ENCODE measurements at regions not wholly inside any gene's neighbourhood (a gene's known extent, or its start where the extent isn't known, plus 50 kb on each side); places are given as distances from the start of the nearest gene placed in this dataset.
"Not testable (repeated sequence)": the region's sequence is repeated elsewhere in the genome, so short reads cannot be mapped to it uniquely, and the experiment has no call there.

DNA sequence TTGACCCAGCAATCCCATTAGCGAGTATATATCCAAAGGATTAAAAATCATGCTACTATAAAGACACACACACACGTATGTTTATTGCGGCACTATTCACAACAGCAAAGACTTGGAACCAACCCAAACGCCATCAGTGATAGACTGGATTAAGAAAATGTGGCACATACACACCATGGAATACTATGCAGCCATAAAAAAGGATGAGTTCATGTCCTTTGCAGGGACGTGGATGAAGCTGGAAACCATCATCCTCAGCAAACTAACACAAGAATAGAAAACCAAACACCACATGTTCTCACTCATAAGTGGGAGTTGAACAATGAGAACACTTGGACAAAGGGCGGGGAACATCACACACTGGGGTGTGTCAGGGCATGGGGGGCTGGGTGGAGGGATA lies 296.2 kb upstream of the HS6ST1 start:
- not testable (repeated sequence) for H3K27ac ChIP-seq (ENCODE audit: low read depth in 2 of 2, low read length in 1 of 2); H3K36me3 ChIP-seq (ENCODE audit: control insufficient read depth in 2 of 2, insufficient read depth in 2 of 2, low read length in 1 of 2); H3K9me3 ChIP-seq (ENCODE audit: control insufficient read depth in 2 of 2, insufficient read depth in 1 of 2, low read depth in 1 of 2, low read length in 1 of 2); H3K27me3 ChIP-seq (ENCODE audit: control insufficient read depth in 1 of 2, insufficient read depth in 2 of 2, low read length in 2 of 2); H3K4me3 ChIP-seq (ENCODE audit: low read depth in 1 of 2, low read length in 2 of 2); H3K4me1 ChIP-seq (ENCODE audit: control insufficient read depth in 2 of 2, insufficient read depth in 2 of 2, low read length in 1 of 2)
- WGBS, 2 donors, result 89 to 90% methylated on average over 6 of the region's 6 CpGs

DNA sequence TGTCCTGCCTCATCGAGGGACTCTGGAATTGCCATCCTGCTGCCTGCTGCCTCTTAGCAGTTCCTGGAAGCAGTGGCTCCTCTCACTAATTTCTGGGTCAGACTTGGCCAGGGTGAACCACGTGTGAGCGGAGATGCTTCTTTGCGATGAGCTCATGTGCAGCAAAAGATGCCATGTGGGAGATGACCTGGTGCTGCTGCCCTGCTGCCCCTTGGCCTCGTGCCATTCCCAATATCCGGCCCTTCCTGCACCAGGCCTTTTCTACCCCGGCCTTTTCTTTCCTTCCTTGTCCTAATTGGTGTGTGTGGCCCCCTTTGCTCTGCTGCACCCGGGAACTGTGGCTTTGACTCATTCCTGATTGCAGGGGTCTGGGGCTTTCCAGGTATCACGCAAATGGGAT lies 296.9 kb upstream of the HS6ST1 start:
- no peaks in the 10 kb centered on the region for H3K36me3 ChIP-seq (ENCODE audit: control insufficient read depth in 2 of 2, insufficient read depth in 2 of 2, low read length in 1 of 2)
- H3K9me3 ChIP-seq (ENCODE audit: control insufficient read depth in 2 of 2, insufficient read depth in 1 of 2, low read depth in 1 of 2, low read length in 1 of 2), result no peaks in the 10 kb centered on the region
- 81% methylated on average over 9 of the region's 9 CpGs for WGBS, 2 donors
- no peaks in the 10 kb centered on the region for H3K27me3 ChIP-seq (ENCODE audit: control insufficient read depth in 1 of 2, insufficient read depth in 2 of 2, low read length in 2 of 2)
- H3K4me1 ChIP-seq (ENCODE audit: control insufficient read depth in 2 of 2, insufficient read depth in 2 of 2, low read length in 1 of 2), result peaks cover 0 to 2% of the 10 kb centered on the region in 2 donors
- H3K27ac ChIP-seq (ENCODE audit: low read depth in 2 of 2, low read length in 1 of 2), result no peak overlapping the region
- no peak overlapping the region for H3K4me3 ChIP-seq (ENCODE audit: low read depth in 1 of 2, low read length in 2 of 2)

- Histone ChIP-seq H3K36me3 (ENCODE audit: control insufficient read depth in 2 of 2, insufficient read depth in 2 of 2, low read length in 1 of 2) (no peaks in the 10 kb centered on the region), H3K27me3 (ENCODE audit: control insufficient read depth in 1 of 2, insufficient read depth in 2 of 2, low read length in 2 of 2) (no peaks in the 10 kb centered on the region), H3K4me3 (ENCODE audit: low read depth in 1 of 2, low read length in 2 of 2) (no peak overlapping the region), H3K4me1 (ENCODE audit: control insufficient read depth in 2 of 2, insufficient read depth in 2 of 2, low read length in 1 of 2) (peaks cover 0 to 2% of the 10 kb centered on the region in 2 donors), H3K9me3 (ENCODE audit: control insufficient read depth in 2 of 2, insufficient read depth in 1 of 2, low read depth in 1 of 2, low read length in 1 of 2) (no peaks in the 10 kb centered on the region), H3K27ac (ENCODE audit: low read depth in 2 of 2, low read length in 1 of 2) (no peak overlapping the region)
- WGBS, 2 donors, result 65 to 80% methylated on average over 6 of the region's 6 CpGs
These were observed 298.4 kb upstream of the HS6ST1 start for GRCh38 chr2:128617029-128617590.

DNA sequence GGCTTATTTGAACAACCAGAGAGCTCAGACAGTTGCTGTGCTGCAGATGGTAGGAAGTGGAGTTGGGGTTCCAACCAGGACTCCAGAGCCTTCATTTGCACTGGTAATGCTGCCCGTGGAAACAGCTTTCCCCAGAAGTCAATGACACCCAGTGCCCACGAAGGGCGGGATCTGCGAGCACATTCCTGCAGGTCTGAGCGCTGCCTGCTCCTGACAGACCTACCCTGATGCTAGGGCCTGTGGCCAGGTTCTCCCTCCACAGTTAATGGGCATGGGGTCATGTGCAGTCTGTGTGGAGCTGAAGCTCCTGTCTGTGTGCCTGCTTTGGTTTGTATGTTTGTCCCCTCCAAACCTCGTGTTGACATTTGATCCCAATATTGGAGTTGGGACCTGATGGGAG lies 299.0 kb upstream of the HS6ST1 start:
- H3K4me3 ChIP-seq (ENCODE audit: low read depth in 1 of 2, low read length in 2 of 2), result no peak overlapping the region
- 81 to 87% methylated on average over 6 of the region's 6 CpGs for WGBS, 2 donors
- H3K27ac ChIP-seq (ENCODE audit: low read depth in 2 of 2, low read length in 1 of 2), result no peak overlapping the region
- peaks cover 0 to 2% of the 10 kb centered on the region in 2 donors for H3K4me1 ChIP-seq (ENCODE audit: control insufficient read depth in 2 of 2, insufficient read depth in 2 of 2, low read length in 1 of 2)
- no peaks in the 10 kb centered on the region for H3K27me3 ChIP-seq (ENCODE audit: control insufficient read depth in 1 of 2, insufficient read depth in 2 of 2, low read length in 2 of 2)
- no peaks in the 10 kb centered on the region for H3K9me3 ChIP-seq (ENCODE audit: control insufficient read depth in 2 of 2, insufficient read depth in 1 of 2, low read depth in 1 of 2, low read length in 1 of 2)
- H3K36me3 ChIP-seq (ENCODE audit: control insufficient read depth in 2 of 2, insufficient read depth in 2 of 2, low read length in 1 of 2), result no peaks in the 10 kb centered on the region

DNA sequence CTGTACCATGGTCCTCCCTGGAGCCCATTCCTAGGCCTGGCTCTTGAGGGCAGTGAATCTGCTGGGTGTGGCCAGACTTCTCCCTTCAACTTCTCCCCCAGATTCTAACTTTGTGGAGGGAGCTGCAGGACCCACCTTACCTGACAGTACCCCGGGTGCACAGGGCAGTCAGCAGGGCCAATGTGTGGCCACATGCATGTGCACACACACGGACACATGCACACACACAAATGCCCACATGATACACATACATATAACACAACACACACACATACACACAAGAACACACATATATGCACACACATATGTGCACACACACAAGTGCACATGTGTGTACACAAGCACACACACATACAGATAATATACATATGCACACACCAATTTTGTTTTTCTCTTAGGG lies 300.0 kb upstream of the HS6ST1 start:
- Histone ChIP-seq H3K9me3 (ENCODE audit: control insufficient read depth in 2 of 2, insufficient read depth in 1 of 2, low read depth in 1 of 2, low read length in 1 of 2) (no peaks in the 10 kb centered on the region), H3K36me3 (ENCODE audit: control insufficient read depth in 2 of 2, insufficient read depth in 2 of 2, low read length in 1 of 2) (no peaks in the 10 kb centered on the region), H3K4me1 (ENCODE audit: control insufficient read depth in 2 of 2, insufficient read depth in 2 of 2, low read length in 1 of 2) (peaks cover 0 to 2% of the 10 kb centered on the region in 2 donors), H3K4me3 (ENCODE audit: low read depth in 1 of 2, low read length in 2 of 2) (no peak overlapping the region), H3K27me3 (ENCODE audit: control insufficient read depth in 1 of 2, insufficient read depth in 2 of 2, low read length in 2 of 2) (no peaks in the 10 kb centered on the region), H3K27ac (ENCODE audit: low read depth in 2 of 2, low read length in 1 of 2) (no peak overlapping the region)
- WGBS, 2 donors, result 93 to 95% methylated on average over 2 of the region's 2 CpGs

DNA sequence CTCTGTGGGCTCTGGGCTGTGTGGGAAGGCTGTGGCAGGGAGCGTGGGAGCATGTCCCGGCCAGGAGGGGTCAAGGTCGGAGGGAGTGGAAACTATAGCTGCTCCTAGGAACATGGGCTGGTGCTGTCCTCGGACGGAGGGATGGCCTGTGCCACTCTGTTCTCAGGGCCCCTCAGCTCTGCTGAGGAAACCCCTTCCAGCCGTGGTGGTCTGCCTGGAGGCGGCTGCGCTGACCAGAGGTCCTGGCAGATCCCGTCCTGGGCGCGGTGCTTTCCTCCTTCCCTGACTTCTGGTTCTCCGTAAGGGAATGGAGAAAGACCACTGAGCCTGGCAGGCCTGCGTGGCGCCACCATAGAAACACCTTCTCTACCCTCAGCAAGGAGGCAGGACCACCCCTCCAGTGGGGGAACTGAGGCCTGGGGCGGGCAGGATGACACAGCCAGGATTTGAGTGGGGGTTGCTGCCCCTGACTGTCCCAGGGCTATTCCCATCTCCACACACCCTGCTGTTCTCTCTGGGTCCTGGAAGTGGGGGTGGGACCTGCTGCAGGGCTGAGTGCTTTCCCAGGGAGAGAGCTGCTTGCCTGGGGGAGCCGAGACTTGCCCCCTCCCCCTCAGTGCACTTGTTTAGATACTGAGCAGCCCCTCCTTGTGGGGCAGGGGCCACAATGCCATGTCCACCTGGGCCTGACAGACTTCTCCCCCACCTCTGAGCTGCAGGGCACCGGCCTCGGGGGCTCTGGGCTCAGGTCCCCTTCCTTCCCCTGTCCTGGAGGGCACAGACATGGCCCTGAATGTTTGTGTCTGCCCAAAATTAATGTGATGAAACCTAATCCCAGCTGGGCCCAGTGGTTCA lies 301.0 kb upstream of the HS6ST1 start:
- H3K27ac ChIP-seq (ENCODE audit: low read depth in 2 of 2, low read length in 1 of 2), result no peak overlapping the region
- WGBS, 2 donors, result 94 to 95% methylated on average over 18 of the region's 18 CpGs
- no peaks in the 10 kb centered on the region for H3K36me3 ChIP-seq (ENCODE audit: control insufficient read depth in 2 of 2, insufficient read depth in 2 of 2, low read length in 1 of 2)

GRCh38 chr2:128621074-128621473 lies 302.4 kb upstream of the HS6ST1 start:
- Histone ChIP-seq H3K9me3 (ENCODE audit: control insufficient read depth in 2 of 2, insufficient read depth in 1 of 2, low read depth in 1 of 2, low read length in 1 of 2) (no peaks in the 10 kb centered on the region), H3K27ac (ENCODE audit: low read depth in 2 of 2, low read length in 1 of 2) (no peak overlapping the region), H3K4me3 (ENCODE audit: low read depth in 1 of 2, low read length in 2 of 2) (no peak overlapping the region), H3K36me3 (ENCODE audit: control insufficient read depth in 2 of 2, insufficient read depth in 2 of 2, low read length in 1 of 2) (no peaks in the 10 kb centered on the region), H3K27me3 (ENCODE audit: control insufficient read depth in 1 of 2, insufficient read depth in 2 of 2, low read length in 2 of 2) (no peaks in the 10 kb centered on the region), H3K4me1 (ENCODE audit: control insufficient read depth in 2 of 2, insufficient read depth in 2 of 2, low read length in 1 of 2) (peaks cover 0 to 2% of the 10 kb centered on the region in 2 donors)

More for the DNA sequence above, 301.0 kb upstream of the HS6ST1 start:
- H3K4me1 ChIP-seq (ENCODE audit: control insufficient read depth in 2 of 2, insufficient read depth in 2 of 2, low read length in 1 of 2), result peaks cover 0 to 2% of the 10 kb centered on the region in 2 donors
- no peaks in the 10 kb centered on the region for H3K9me3 ChIP-seq (ENCODE audit: control insufficient read depth in 2 of 2, insufficient read depth in 1 of 2, low read depth in 1 of 2, low read length in 1 of 2)
- no peak overlapping the region for H3K4me3 ChIP-seq (ENCODE audit: low read depth in 1 of 2, low read length in 2 of 2)
- H3K27me3 ChIP-seq (ENCODE audit: control insufficient read depth in 1 of 2, insufficient read depth in 2 of 2, low read length in 2 of 2), result no peaks in the 10 kb centered on the region

GRCh38 chr2:128622371-128622770 lies 303.7 kb upstream of the HS6ST1 start:
- no peak overlapping the region for H3K4me3 ChIP-seq (ENCODE audit: low read depth in 1 of 2, low read length in 2 of 2)
- WGBS, 2 donors, result 85 to 88% methylated on average over 7 of the region's 7 CpGs
- H3K27ac ChIP-seq (ENCODE audit: low read depth in 2 of 2, low read length in 1 of 2), result no peak overlapping the region
- H3K4me1 ChIP-seq (ENCODE audit: control insufficient read depth in 2 of 2, insufficient read depth in 2 of 2, low read length in 1 of 2), result no peaks in the 10 kb centered on the region
- H3K9me3 ChIP-seq (ENCODE audit: control insufficient read depth in 2 of 2, insufficient read depth in 1 of 2, low read depth in 1 of 2, low read length in 1 of 2), result no peaks in the 10 kb centered on the region
- no peaks in the 10 kb centered on the region for H3K36me3 ChIP-seq (ENCODE audit: control insufficient read depth in 2 of 2, insufficient read depth in 2 of 2, low read length in 1 of 2)
- no peaks in the 10 kb centered on the region for H3K27me3 ChIP-seq (ENCODE audit: control insufficient read depth in 1 of 2, insufficient read depth in 2 of 2, low read length in 2 of 2)

DNA sequence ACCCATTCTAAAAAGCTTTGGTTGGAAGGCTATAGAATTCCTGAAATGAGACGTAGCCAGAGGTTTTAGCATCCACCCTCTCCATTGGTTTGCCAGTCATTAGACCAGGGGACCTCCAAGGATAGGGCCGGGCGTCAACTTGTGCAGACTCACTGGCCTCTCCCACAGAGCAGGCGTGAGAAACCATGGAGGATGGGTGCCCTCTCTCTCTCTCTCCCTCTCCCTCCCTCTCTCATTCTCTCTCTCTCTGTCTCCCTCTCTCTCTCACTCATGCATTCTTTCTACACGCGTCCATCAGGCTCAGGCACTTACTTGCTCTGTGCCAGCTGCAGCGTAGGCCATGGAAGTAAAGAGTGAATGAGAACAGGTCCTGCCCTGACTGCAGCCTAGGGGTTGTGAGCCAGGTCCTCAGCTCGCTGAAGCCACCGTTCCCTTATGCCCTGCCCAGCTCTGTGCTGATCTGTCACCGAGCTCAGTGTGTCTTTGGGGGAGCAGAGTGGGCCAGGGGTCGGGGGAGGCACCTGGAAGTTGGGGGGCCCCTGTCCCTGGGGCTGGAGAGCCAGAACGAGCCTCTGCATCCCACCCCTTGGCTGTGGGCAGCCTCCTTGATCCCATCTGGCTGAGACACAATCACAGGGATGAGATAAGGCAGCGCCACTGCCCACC lies 304.4 kb upstream of the HS6ST1 start:
- WGBS, 2 donors, result 86 to 92% methylated on average over 13 of the region's 13 CpGs
- no peaks in the 10 kb centered on the region for H3K4me1 ChIP-seq (ENCODE audit: control insufficient read depth in 2 of 2, insufficient read depth in 2 of 2, low read length in 1 of 2)
- no peaks in the 10 kb centered on the region for H3K9me3 ChIP-seq (ENCODE audit: control insufficient read depth in 2 of 2, insufficient read depth in 1 of 2, low read depth in 1 of 2, low read length in 1 of 2)
- no peaks in the 10 kb centered on the region for H3K36me3 ChIP-seq (ENCODE audit: control insufficient read depth in 2 of 2, insufficient read depth in 2 of 2, low read length in 1 of 2)
- no peaks in the 10 kb centered on the region for H3K27me3 ChIP-seq (ENCODE audit: control insufficient read depth in 1 of 2, insufficient read depth in 2 of 2, low read length in 2 of 2)
- no peak overlapping the region for H3K4me3 ChIP-seq (ENCODE audit: low read depth in 1 of 2, low read length in 2 of 2)
- H3K27ac ChIP-seq (ENCODE audit: low read depth in 2 of 2, low read length in 1 of 2), result no peak overlapping the region
